ENCODE measurements at regions not wholly inside any gene's neighbourhood (a gene's known extent, or its start where the extent isn't known, plus 50 kb on each side); places are given as distances from the start of the nearest gene placed in this dataset.

DNA sequence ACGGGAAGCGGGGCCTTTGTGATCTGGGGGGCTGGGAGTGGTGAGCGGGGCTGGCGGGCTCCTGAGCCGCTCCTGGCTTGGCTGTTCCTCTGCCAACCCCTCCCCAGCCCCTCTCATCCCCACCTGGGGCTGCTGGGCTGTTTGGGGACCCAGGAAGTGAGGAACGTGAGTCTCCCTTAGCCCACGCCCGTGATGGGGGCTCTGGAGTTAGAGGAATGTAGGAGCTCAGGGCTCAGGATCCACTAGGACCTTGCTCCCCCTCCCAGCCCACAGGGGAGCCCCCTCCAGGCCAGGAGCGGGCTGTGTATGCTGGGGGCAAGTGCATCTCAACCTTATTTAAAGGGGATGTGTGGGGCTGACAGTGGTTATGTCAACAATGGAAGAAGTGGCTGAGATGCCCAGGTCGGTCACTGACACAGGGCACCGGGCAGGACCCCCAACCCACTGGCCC is 134.1 kb downstream of the URI1 start:
- TF ChIP-seq EP300 (IDR thresholded peaks at IDR 0.05) (no peak), POLR2A (IDR thresholded peaks at IDR 0.05) (no peak)
- TF ChIP-seq, protein P1, sequence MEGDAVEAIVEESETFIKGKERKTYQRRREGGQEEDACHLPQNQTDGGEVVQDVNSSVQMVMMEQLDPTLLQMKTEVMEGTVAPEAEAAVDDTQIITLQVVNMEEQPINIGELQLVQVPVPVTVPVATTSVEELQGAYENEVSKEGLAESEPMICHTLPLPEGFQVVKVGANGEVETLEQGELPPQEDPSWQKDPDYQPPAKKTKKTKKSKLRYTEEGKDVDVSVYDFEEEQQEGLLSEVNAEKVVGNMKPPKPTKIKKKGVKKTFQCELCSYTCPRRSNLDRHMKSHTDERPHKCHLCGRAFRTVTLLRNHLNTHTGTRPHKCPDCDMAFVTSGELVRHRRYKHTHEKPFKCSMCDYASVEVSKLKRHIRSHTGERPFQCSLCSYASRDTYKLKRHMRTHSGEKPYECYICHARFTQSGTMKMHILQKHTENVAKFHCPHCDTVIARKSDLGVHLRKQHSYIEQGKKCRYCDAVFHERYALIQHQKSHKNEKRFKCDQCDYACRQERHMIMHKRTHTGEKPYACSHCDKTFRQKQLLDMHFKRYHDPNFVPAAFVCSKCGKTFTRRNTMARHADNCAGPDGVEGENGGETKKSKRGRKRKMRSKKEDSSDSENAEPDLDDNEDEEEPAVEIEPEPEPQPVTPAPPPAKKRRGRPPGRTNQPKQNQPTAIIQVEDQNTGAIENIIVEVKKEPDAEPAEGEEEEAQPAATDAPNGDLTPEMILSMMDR (IDR thresholded peaks at IDR 0.05) = no peak
- no peak overlapping the region for H3K27ac ChIP-seq
- H3K9me3 ChIP-seq = peaks cover 0 to 10% (median 0%) of the 10 kb centered on the region in 4 donors
- H3K4me3 ChIP-seq = no peak overlapping the region
- no peaks in the 10 kb centered on the region for H3K36me3 ChIP-seq
- no peaks in the 10 kb centered on the region for H3K27me3 ChIP-seq
- WGBS, 2 donors = 75 to 76% methylated on average over 11 of the region's 11 CpGs
- H3K4me1 ChIP-seq = peaks cover 0 to 5% (median 0%) of the 10 kb centered on the region in 4 donors
- DNase-seq (ENCODE audit: low spot score in 2 of 2) = no peak

DNA sequence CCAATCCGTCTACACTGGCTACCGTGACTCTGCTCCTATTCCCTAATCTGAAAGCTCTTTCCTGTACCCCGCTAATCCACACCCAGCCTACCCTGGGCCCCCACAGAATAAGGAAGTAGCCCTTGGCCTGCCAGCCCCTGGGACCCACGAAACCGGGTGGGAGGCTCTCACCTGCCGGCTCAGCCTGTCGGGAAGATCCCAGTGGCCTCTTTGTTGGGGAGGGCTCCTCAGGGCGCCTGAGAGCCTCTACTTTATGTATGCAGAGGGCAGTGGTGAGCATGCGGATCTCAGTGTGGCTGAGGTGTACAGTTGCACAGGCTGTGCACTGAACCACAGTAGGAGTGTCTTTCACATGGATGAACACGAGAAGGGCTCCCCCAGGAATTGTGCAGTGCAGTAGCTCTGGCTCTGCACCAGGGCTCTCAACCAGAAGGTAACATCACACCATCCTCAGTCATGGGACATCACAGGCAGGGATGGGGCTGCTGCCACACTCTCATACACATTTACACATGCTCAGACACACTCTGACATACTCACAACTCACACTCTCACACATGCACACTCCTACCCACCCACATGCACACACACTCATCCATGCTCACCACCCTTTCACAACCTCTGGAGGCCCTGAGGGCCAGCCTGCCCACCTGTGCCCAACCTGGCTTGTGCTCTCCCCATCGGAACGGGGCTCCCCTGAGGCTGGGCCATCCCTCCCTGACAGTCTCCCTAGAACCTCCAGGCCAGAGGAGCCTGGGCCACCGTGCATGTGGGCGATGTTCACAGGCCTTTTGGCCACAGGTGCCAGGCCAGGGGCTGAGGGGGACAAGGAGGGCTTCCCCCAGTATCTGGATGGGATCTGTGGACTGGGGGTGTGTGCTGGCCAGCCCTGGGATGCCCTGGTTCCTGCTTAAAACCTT is 135.0 kb downstream of the URI1 start:
- Histone ChIP-seq H3K27me3 (no peaks in the 10 kb centered on the region), H3K4me3 (no peak overlapping the region), H3K4me1 (no peaks in the 10 kb centered on the region), H3K27ac (no peak overlapping the region), H3K9me3 (peaks cover 0 to 12% (median 0%) of the 10 kb centered on the region in 4 donors), H3K36me3 (no peaks in the 10 kb centered on the region)
- TF ChIP-seq EP300 (IDR thresholded peaks at IDR 0.05) = no peak
- DNase-seq (ENCODE audit: low spot score in 2 of 2) = no peak
- 81 to 94% methylated on average over 14 of the region's 14 CpGs for WGBS, 2 donors

GRCh38 chr19:30077851-30078355 is 135.9 kb downstream of the URI1 start:
- Histone ChIP-seq H3K36me3 (no peaks in the 10 kb centered on the region), H3K9me3 (peaks cover 0 to 12% (median 0%) of the 10 kb centered on the region in 4 donors), H3K4me3 (no peak overlapping the region), H3K4me1 (no peaks in the 10 kb centered on the region), H3K27ac (no peak overlapping the region), H3K27me3 (no peaks in the 10 kb centered on the region)
- TF ChIP-seq, protein P1 (IDR thresholded peaks at IDR 0.05) = no peak
- TF ChIP-seq EP300 (IDR thresholded peaks at IDR 0.05) = no peak
- TF ChIP-seq POLR2A (IDR thresholded peaks at IDR 0.05) = no peak
- 93 to 94% methylated on average over 7 to 9 of the region's 10 CpGs for WGBS, 2 donors
- DNase-seq (ENCODE audit: low spot score in 2 of 2) = no peak

GRCh38 chr19:30078381-30078910 is 136.4 kb downstream of the URI1 start:
- Histone ChIP-seq H3K4me3 (no peak overlapping the region), H3K27me3 (no peaks in the 10 kb centered on the region), H3K36me3 (no peaks in the 10 kb centered on the region), H3K4me1 (no peaks in the 10 kb centered on the region), H3K9me3 (peaks cover 0 to 12% (median 0%) of the 10 kb centered on the region in 4 donors), H3K27ac (no peak overlapping the region)
- 85 to 87% methylated on average over 5 of the region's 5 CpGs for WGBS, 2 donors
- DNase-seq (ENCODE audit: low spot score in 2 of 2) = no peak
- TF ChIP-seq, protein P1 (IDR thresholded peaks at IDR 0.05) = no peak
- TF ChIP-seq EP300 (IDR thresholded peaks at IDR 0.05) = no peak
- no peak for TF ChIP-seq POLR2A (IDR thresholded peaks at IDR 0.05)

GRCh38 chr19:30079200-30079599 is 137.2 kb downstream of the URI1 start:
- no peaks in the 10 kb centered on the region for H3K4me1 ChIP-seq
- no peak overlapping the region for H3K27ac ChIP-seq
- peaks cover 0 to 12% (median 0%) of the 10 kb centered on the region in 4 donors for H3K9me3 ChIP-seq
- H3K27me3 ChIP-seq = no peaks in the 10 kb centered on the region
- TF ChIP-seq, protein P1 (IDR thresholded peaks at IDR 0.05) = no peak
- 93 to 94% methylated on average over 4 of the region's 4 CpGs for WGBS, 2 donors
- H3K36me3 ChIP-seq = no peaks in the 10 kb centered on the region
- no peak for DNase-seq (ENCODE audit: low spot score in 2 of 2)
- H3K4me3 ChIP-seq = no peak overlapping the region

All from tibial nerve (tissue), 4 donors.